ENCODE measurements at regions not wholly inside any gene's neighbourhood (a gene's known extent, or its start where the extent isn't known, plus 50 kb on each side); places are given as distances from the start of the nearest gene placed in this dataset.

DNA sequence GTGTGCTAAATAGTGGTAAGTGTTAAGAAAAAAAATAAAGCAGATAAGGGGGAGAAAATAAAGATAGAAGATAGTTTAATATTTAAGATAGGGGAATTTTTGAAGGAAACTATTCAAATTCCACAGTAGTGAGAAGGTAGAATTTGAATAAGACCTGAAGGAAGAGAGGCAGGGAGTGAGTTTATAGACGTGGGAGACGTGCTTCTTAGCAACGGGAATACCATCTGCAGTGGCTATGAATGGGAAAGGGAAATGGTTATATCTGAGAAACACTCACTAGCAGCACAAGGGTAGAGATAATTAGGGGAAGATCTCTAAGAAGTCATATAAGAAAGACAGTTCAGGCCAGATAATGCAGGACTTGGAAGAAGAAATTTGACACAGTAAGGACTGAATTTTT is 854.5 kb upstream of the EPHA5 start:
- TF ChIP-seq, protein P1, sequence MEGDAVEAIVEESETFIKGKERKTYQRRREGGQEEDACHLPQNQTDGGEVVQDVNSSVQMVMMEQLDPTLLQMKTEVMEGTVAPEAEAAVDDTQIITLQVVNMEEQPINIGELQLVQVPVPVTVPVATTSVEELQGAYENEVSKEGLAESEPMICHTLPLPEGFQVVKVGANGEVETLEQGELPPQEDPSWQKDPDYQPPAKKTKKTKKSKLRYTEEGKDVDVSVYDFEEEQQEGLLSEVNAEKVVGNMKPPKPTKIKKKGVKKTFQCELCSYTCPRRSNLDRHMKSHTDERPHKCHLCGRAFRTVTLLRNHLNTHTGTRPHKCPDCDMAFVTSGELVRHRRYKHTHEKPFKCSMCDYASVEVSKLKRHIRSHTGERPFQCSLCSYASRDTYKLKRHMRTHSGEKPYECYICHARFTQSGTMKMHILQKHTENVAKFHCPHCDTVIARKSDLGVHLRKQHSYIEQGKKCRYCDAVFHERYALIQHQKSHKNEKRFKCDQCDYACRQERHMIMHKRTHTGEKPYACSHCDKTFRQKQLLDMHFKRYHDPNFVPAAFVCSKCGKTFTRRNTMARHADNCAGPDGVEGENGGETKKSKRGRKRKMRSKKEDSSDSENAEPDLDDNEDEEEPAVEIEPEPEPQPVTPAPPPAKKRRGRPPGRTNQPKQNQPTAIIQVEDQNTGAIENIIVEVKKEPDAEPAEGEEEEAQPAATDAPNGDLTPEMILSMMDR (optimal IDR thresholded peaks at IDR 0.05 in 1 of 3, IDR thresholded peaks at IDR 0.05 in 1 of 3, conservative IDR thresholded peaks at IDR 0.05 in 1 of 3; ENCODE audit: extremely low read depth in 1 of 3, insufficient read depth in 2 of 3, low read length in 3 of 3): no peak
- TF ChIP-seq EZH2 (IDR thresholded peaks at IDR 0.05; ENCODE audit: low read length): no peak

Measured in keratinocyte (primary cell).